Suprapubic skin (tissue), 4 donors: ENCODE measurements at regions not wholly inside any gene's neighbourhood (a gene's known extent, or its start where the extent isn't known, plus 50 kb on each side); places are given as distances from the start of the nearest gene placed in this dataset.
A peak's percentile ranks its signal among the peaks of the same experiment; 100 is the strongest.

ENCODE experiments used
- DNase-seq, 2 donors: peaks; one replicate each; pipeline ENCODE4 v3.0.0-alpha.2; 2019; ENCODE audit warnings: low spot score in 2 of 2
- H3K27ac ChIP-seq: fragments of 200-600 bp; sonication (generic); one replicate; pipeline ENCODE4 v1.5.1; 2019
- H3K27me3 ChIP-seq: fragments of 200-600 bp; sonication (generic); one replicate; pipeline ENCODE4 v1.5.1; 2019
- H3K36me3 ChIP-seq: fragments of 200-600 bp; sonication (generic); one replicate; pipeline ENCODE4 v1.5.1; 2019
- H3K4me1 ChIP-seq: fragments of 200-600 bp; sonication (generic); one replicate; pipeline ENCODE4 v1.5.1; 2019
- H3K4me3 ChIP-seq: fragments of 200-600 bp; sonication (generic); one replicate; pipeline ENCODE4 v1.5.1; 2019; ENCODE audit warnings: mild to moderate bottlenecking
- H3K9me3 ChIP-seq: fragments of 200-600 bp; sonication (generic); one replicate; pipeline ENCODE4 v1.5.1; 2019
- CTCF ChIP-seq, 2 donors: fragments of 200-600 bp in 1 of 2; fragments of 450-650 bp in 1 of 2; sonication (generic) in 1 of 2; IDR thresholded peaks; one replicate each; pipeline ENCODE4 v1.5.1; 2016 to 2019; ENCODE audit warnings: antibody characterized with exemption in 2 of 2, mild to moderate bottlenecking in 1 of 2, moderate library complexity in 1 of 2
- EP300 ChIP-seq: sonication (generic); formaldehyde crosslinking; IDR thresholded peaks from one replicate; pipeline ENCODE4 v1.6.1; 2017; ENCODE audit warnings: antibody characterized with exemption
- POLR2A ChIP-seq, 2 donors: fragments of 450-650 bp; IDR thresholded peaks; one replicate each; pipeline ENCODE4 v1.6.1; 2017; ENCODE audit warnings: antibody characterized with exemption in 2 of 2, mild to moderate bottlenecking in 2 of 2, moderate library complexity in 2 of 2
- POLR2AphosphoS5 ChIP-seq, 3 donors: sonication (generic); formaldehyde crosslinking; IDR thresholded peaks; one replicate each; pipeline ENCODE4 v1.6.1; 2017; ENCODE audit warnings: antibody characterized with exemption in 3 of 3
- WGBS: methylation state at CpG from one replicate; pipeline ENCODE4 v1.1.5; 2018; 5-methylcytosine and 5-hydroxymethylcytosine counted together

DNA sequence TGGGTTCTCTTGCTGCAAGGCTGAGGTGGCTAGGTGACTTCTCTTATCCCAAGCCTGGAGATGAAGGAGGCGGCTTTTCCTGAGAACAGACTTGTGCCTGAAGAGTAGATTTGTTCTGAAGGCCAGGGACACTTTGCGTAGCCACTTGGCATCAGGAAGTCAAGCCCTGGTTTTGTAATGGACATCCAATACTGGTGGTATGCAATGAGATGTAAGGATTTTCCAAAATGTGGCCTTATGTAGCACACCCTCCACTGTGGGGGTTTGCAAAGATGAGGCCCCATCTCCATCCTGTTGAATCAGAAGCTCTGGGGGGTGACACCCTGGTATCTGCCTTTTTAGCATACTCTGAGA is 124.5 kb upstream of the IPO9 start:
- H3K27ac ChIP-seq = no peak overlapping the region
- 100% methylated on average over 1 of the region's 2 CpGs for WGBS
- no peak for TF ChIP-seq CTCF (IDR thresholded peaks at IDR 0.05)
- TF ChIP-seq POLR2A (IDR thresholded peaks at IDR 0.05) = no peak
- TF ChIP-seq POLR2AphosphoS5 (IDR thresholded peaks at IDR 0.05) = no peak
- TF ChIP-seq EP300 = no peak

GRCh38 chr1:201705389-201705788 is 123.6 kb upstream of the IPO9 start:
- H3K36me3 ChIP-seq = no peaks in the 10 kb centered on the region
- H3K4me1 ChIP-seq = peaks cover 28% of the 10 kb centered on the region
- H3K27me3 ChIP-seq = no peaks in the 10 kb centered on the region
- H3K9me3 ChIP-seq = no peaks in the 10 kb centered on the region
- WGBS = 92% methylated on average over 9 of the region's 9 CpGs
- no peak overlapping the region for H3K4me3 ChIP-seq
- TF ChIP-seq EP300 (no peak), POLR2AphosphoS5 (IDR thresholded peaks at IDR 0.05) (no peak)
- no peak for DNase-seq
- no peak overlapping the region for H3K27ac ChIP-seq

More for the DNA sequence above, 124.5 kb upstream of the IPO9 start:
- Histone ChIP-seq H3K9me3 (no peaks in the 10 kb centered on the region), H3K27me3 (no peaks in the 10 kb centered on the region), H3K4me3 (no peak overlapping the region), H3K4me1 (peaks cover 23% of the 10 kb centered on the region), H3K36me3 (no peaks in the 10 kb centered on the region)
- no peak for DNase-seq

DNA sequence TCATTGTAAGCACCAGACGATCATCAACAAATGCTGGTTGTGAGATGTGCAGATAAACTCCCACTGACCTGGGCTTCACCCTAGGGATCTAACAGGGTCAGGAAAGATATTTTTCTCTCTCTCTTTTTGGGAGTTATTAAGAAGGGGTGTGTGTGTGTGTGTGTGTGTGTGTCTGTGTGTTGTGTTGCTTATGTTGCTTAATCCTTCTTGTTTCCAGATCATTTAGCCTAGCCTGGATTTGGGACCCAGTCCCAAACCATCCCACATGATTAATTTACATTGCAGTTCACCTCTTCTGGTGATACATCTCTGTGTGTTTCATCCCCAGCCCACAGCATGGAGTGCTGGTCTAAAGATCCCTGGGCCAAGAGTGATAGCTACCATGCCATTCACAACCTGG is 122.8 kb upstream of the IPO9 start:
- no peaks in the 10 kb centered on the region for H3K27me3 ChIP-seq
- no peaks in the 10 kb centered on the region for H3K9me3 ChIP-seq
- WGBS = 44% methylated on average over 1 of the region's 1 CpG
- H3K27ac ChIP-seq = no peak overlapping the region
- no peak for DNase-seq
- TF ChIP-seq EP300 (no peak), POLR2A (IDR thresholded peaks at IDR 0.05) (no peak), CTCF (IDR thresholded peaks at IDR 0.05) (no peak), POLR2AphosphoS5 (IDR thresholded peaks at IDR 0.05) (no peak)
- no peak overlapping the region for H3K4me3 ChIP-seq
- H3K4me1 ChIP-seq = peaks cover 35% of the 10 kb centered on the region
- H3K36me3 ChIP-seq = no peaks in the 10 kb centered on the region

GRCh38 chr1:201707027-201707426 is 121.9 kb upstream of the IPO9 start:
- 81% methylated on average over 7 of the region's 7 CpGs for WGBS
- H3K4me3 ChIP-seq = no peak overlapping the region
- DNase-seq = no peak
- no peaks in the 10 kb centered on the region for H3K9me3 ChIP-seq
- H3K36me3 ChIP-seq = no peaks in the 10 kb centered on the region
- H3K27me3 ChIP-seq = no peaks in the 10 kb centered on the region
- peaks cover 45% of the 10 kb centered on the region for H3K4me1 ChIP-seq
- H3K27ac ChIP-seq = no peak overlapping the region
- TF ChIP-seq EP300 (no peak), CTCF (IDR thresholded peaks at IDR 0.05) (no peak), POLR2A (IDR thresholded peaks at IDR 0.05) (no peak), POLR2AphosphoS5 (IDR thresholded peaks at IDR 0.05) (no peak)

DNA sequence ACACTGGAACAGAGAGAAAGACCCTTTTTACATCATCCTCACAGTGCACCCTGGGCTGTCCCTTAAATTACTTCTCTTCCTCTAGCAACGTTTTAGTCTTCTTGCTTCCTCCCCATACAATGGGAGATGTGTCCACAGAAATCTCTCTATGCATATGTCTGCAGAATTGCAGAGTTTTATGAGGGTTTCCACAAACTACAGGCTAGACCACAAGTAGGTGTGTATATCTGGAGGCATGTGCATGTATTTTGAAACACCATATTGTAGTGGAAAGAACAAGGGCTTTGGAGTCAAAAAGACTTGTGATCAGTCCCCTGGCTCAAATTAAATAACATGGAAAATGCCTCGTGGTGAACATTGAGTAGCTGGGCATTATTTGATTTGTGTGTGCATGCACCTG is 121.3 kb upstream of the IPO9 start:
- H3K36me3 ChIP-seq = no peaks in the 10 kb centered on the region
- no peak overlapping the region for H3K27ac ChIP-seq
- 36% methylated on average over 2 of the region's 2 CpGs for WGBS
- H3K4me1 ChIP-seq = peaks cover 51% of the 10 kb centered on the region
- no peak overlapping the region for H3K4me3 ChIP-seq
- DNase-seq = no peak
- TF ChIP-seq POLR2A (IDR thresholded peaks at IDR 0.05) (no peak), POLR2AphosphoS5 (IDR thresholded peaks at IDR 0.05) (no peak), CTCF (IDR thresholded peaks at IDR 0.05) (no peak), EP300 (no peak)
- no peaks in the 10 kb centered on the region for H3K27me3 ChIP-seq
- no peaks in the 10 kb centered on the region for H3K9me3 ChIP-seq

- Histone ChIP-seq H3K4me3 (no peak overlapping the region), H3K27me3 (no peaks in the 10 kb centered on the region), H3K4me1 (peaks cover 54% of the 10 kb centered on the region), H3K9me3 (no peaks in the 10 kb centered on the region), H3K36me3 (no peaks in the 10 kb centered on the region), H3K27ac (no peak overlapping the region)
- peak in 1 of 2 donors; percentile 50 for DNase-seq
- WGBS = 41% methylated on average over 4 of the region's 4 CpGs
- TF ChIP-seq POLR2AphosphoS5 (IDR thresholded peaks at IDR 0.05) (no peak), POLR2A (IDR thresholded peaks at IDR 0.05) (no peak), EP300 (no peak), CTCF (IDR thresholded peaks at IDR 0.05) (no peak)
Observed at GRCh38 chr1:201708085-201708512, 120.9 kb upstream of the IPO9 start.
